SKM-1 treated with dmso at 0.1 percent for 144 hours (cell line): ENCODE measurements at regions not wholly inside any gene's neighbourhood (a gene's known extent, or its start where the extent isn't known, plus 50 kb on each side); places are given as distances from the start of the nearest gene placed in this dataset.

ENCODE experiments used
- DNase-seq: peaks from one replicate; lab custom pipeline; 2025; ENCODE audit not compliant: unreplicated experiment; lab: John Stamatoyannopoulos, UW

GRCh38 chr4:178344096-178344495 is 901.9 kb upstream of the AGA start:
- DNase-seq = no peak

- no peak for DNase-seq
Observed at GRCh38 chr4:178347111-178347510, 904.9 kb upstream of the AGA start.

- no peak for DNase-seq
Observed at GRCh38 chr4:178349601-178350000, 907.4 kb upstream of the AGA start.

GRCh38 chr4:178351185-178351584 is 908.9 kb upstream of the AGA start:
- DNase-seq = no peak

- no peak for DNase-seq
Observed at GRCh38 chr4:178356725-178357124, 914.5 kb upstream of the AGA start.

- no peak for DNase-seq
Observed at GRCh38 chr4:178385481-178385880, 943.2 kb upstream of the AGA start.

GRCh38 chr4:178387756-178388155 is 945.5 kb upstream of the AGA start:
- DNase-seq = no peak

- DNase-seq = no peak
Observed at GRCh38 chr4:178395798-178396197, 953.6 kb upstream of the AGA start.

- no peak for DNase-seq
Observed at GRCh38 chr4:178412455-178412854, 970.2 kb upstream of the AGA start.

- DNase-seq = no peak
Observed at GRCh38 chr4:178414042-178414441, 971.8 kb upstream of the AGA start.

GRCh38 chr4:178414881-178415446 is 972.7 kb upstream of the AGA start:
- no peak for DNase-seq

- DNase-seq = no peak
Observed at GRCh38 chr4:178415925-178416324, 973.7 kb upstream of the AGA start.

- no peak for DNase-seq
Observed at GRCh38 chr4:178423366-178423765, 981.1 kb upstream of the AGA start.

- no peak for DNase-seq
Observed at GRCh38 chr4:178426871-178427270, 984.6 kb upstream of the AGA start.

GRCh38 chr4:178427663-178428062 is 985.4 kb upstream of the AGA start:
- no peak for DNase-seq

- no peak for DNase-seq
Observed at GRCh38 chr4:178448372-178449035, 1006.3 kb upstream of the AGA start.

- no peak for DNase-seq
Observed at GRCh38 chr4:178450614-178451013, 1008.4 kb upstream of the AGA start.

- no peak for DNase-seq
Observed at GRCh38 chr4:178453057-178453456, 1010.8 kb upstream of the AGA start.

GRCh38 chr4:178457286-178457685 is 1015.0 kb upstream of the AGA start:
- DNase-seq = no peak

GRCh38 chr4:178462710-178463109 is 1020.5 kb upstream of the AGA start:
- DNase-seq = no peak

- DNase-seq = no peak
Observed at GRCh38 chr4:178463747-178464146, 1021.5 kb upstream of the AGA start.

GRCh38 chr4:178470996-178471784 is 1029.0 kb upstream of the AGA start:
- DNase-seq = no peak
